IMR-90 (cell line): ENCODE measurements at regions not wholly inside any gene's neighbourhood (a gene's known extent, or its start where the extent isn't known, plus 50 kb on each side); places are given as distances from the start of the nearest gene placed in this dataset.

Experiments used
- ATAC-seq: fragments of 200-7000 bp; cut with Tn5 transposase; 2 replicates; pipeline ENCODE4 v1.9.1; 2020; ENCODE audit warnings: low read depth, mild to moderate bottlenecking, moderate library complexity
- BruUV-seq: library from RNA; stranded (reverse); fragments of 400-500 nt; replicated peaks from 2 replicates; lab custom pipeline; 2021; lab: Mats Ljungman, UMichigan
- CTCF ChIA-PET: fragments of 300-600 bp; formaldehyde crosslinking; extraction: SDS; loops from one replicate; lab custom pipeline; 2021; ENCODE audit warnings: antibody characterized with exemption; lab: Yijun Ruan, JAX
- POLR2A ChIA-PET: fragments of 300-600 bp; sonication (Branson Sonifier 250); formaldehyde crosslinking; loops from one replicate; lab custom pipeline; 2022; ENCODE audit warnings: antibody characterized with exemption; ENCODE audit not compliant: unreplicated experiment; lab: Charles Lee
- DNase-seq: peaks from one replicate; pipeline ENCODE4 v3.0.0; 2013
- H2AFZ ChIP-seq: replicated peaks from 2 replicates; pipeline ENCODE3; 2013; ENCODE audit warnings: low read length, mild to moderate bottlenecking; ENCODE audit not compliant: poor library complexity
- H2AK5ac ChIP-seq: 2 replicates; pipeline ENCODE4 v1.6.1; 2013; ENCODE audit warnings: low read depth, low read length, inconsistent platforms
- H2AK9ac ChIP-seq: replicated peaks from 2 replicates; pipeline ENCODE3; 2013; ENCODE audit warnings: mild to moderate bottlenecking, low read depth, low read length, moderate library complexity; ENCODE audit not compliant: poor library complexity
- H2BK120ac ChIP-seq: 2 replicates; pipeline ENCODE4 v1.6.1; 2013; ENCODE audit warnings: low read depth, low read length, inconsistent platforms
- H2BK15ac ChIP-seq: 3 replicates; pipeline ENCODE4 v1.6.1; 2013; ENCODE audit warnings: low read depth, low read length, inconsistent platforms
- H2BK20ac ChIP-seq: 2 replicates; pipeline ENCODE4 v1.6.1; 2013; ENCODE audit warnings: low read depth, mild to moderate bottlenecking, inconsistent platforms, low read length, moderate library complexity
- H2BK5ac ChIP-seq: 2 replicates; pipeline ENCODE4 v1.6.1; 2013; ENCODE audit warnings: mild to moderate bottlenecking, low read depth, low read length, inconsistent platforms; ENCODE audit not compliant: poor library complexity, severe bottlenecking
- H3K14ac ChIP-seq: replicated peaks from 2 replicates; pipeline ENCODE4 v1.6.1; 2013; ENCODE audit warnings: low read depth, low read length, inconsistent platforms
- H3K18ac ChIP-seq: 2 replicates; pipeline ENCODE4 v1.6.1; 2013; ENCODE audit warnings: low read depth, low read length, control low read depth
- H3K23ac ChIP-seq: 2 replicates; pipeline ENCODE4 v1.6.1; 2013; ENCODE audit warnings: low read depth, low read length, inconsistent platforms
- H3K27ac ChIP-seq: 2 replicates; pipeline ENCODE4 v1.5.1; 2013; ENCODE audit warnings: mild to moderate bottlenecking, control low read depth, low read length; ENCODE audit not compliant: insufficient read depth
- H3K27me3 ChIP-seq: 2 replicates; pipeline ENCODE4 v1.6.1; 2013; ENCODE audit warnings: low read length; ENCODE audit not compliant: control insufficient read depth, insufficient read depth
- H3K36me3 ChIP-seq: 2 replicates; pipeline ENCODE4 v1.6.1; 2013; ENCODE audit warnings: low read length, mixed read lengths; ENCODE audit not compliant: control insufficient read depth, insufficient read depth
- H3K4ac ChIP-seq: 2 replicates; pipeline ENCODE4 v1.6.1; 2013; ENCODE audit warnings: low read depth, low read length, inconsistent platforms
- H3K4me1 ChIP-seq: 2 replicates; pipeline ENCODE4 v1.6.1; 2013; ENCODE audit warnings: low read length, mixed read lengths; ENCODE audit not compliant: control insufficient read depth, insufficient read depth
- H3K4me2 ChIP-seq: 2 replicates; pipeline ENCODE4 v1.6.1; 2013; ENCODE audit warnings: low read depth, mild to moderate bottlenecking, control low read depth, low read length, moderate library complexity
- H3K4me3 ChIP-seq: 2 replicates; pipeline ENCODE4 v1.5.1; 2013; ENCODE audit warnings: low read depth, mild to moderate bottlenecking, control low read depth, low read length, moderate library complexity; ENCODE audit not compliant: insufficient read depth
- H3K56ac ChIP-seq: 2 replicates; pipeline ENCODE4 v1.6.1; 2013; ENCODE audit warnings: low read length, inconsistent platforms; ENCODE audit not compliant: insufficient read depth; ENCODE audit errors: extremely low read depth
- H3K79me1 ChIP-seq, 2 experiments: 2 replicates each; pipeline ENCODE4 v1.6.1; 2013; ENCODE audit warnings: low read length in 2 of 2, inconsistent platforms in 1 of 2, low read depth in 1 of 2
- H3K9ac ChIP-seq: 2 replicates; pipeline ENCODE4 v1.6.1; 2013; ENCODE audit warnings: low read depth, low read length, control low read depth
- H3K9me1 ChIP-seq: 2 replicates; pipeline ENCODE4 v1.6.1; 2013; ENCODE audit warnings: low read length, inconsistent platforms; ENCODE audit not compliant: insufficient read depth
- H3K9me3 ChIP-seq: 2 replicates; pipeline ENCODE4 v1.6.1; 2013; ENCODE audit warnings: low read length; ENCODE audit not compliant: control insufficient read depth, insufficient read depth
- H4K20me1 ChIP-seq: 2 replicates; pipeline ENCODE4 v1.6.1; 2013; ENCODE audit warnings: low read length, inconsistent platforms; ENCODE audit not compliant: insufficient read depth
- H4K5ac ChIP-seq: 2 replicates; pipeline ENCODE4 v1.6.1; 2013; ENCODE audit warnings: mild to moderate bottlenecking, low read depth, low read length, control low read depth
- H4K8ac ChIP-seq, 2 experiments: 2 replicates each; pipeline ENCODE4 v1.6.1; 2013; ENCODE audit warnings: low read depth in 2 of 2, low read length in 2 of 2, control low read depth in 1 of 2, inconsistent platforms in 1 of 2
- H4K91ac ChIP-seq: 2 replicates; pipeline ENCODE4 v1.6.1; 2013; ENCODE audit warnings: low read depth, low read length, inconsistent platforms; ENCODE audit not compliant: insufficient read depth
- BHLHE40 ChIP-seq: fragments of 150-350 bp; IDR thresholded peaks from 2 replicates; pipeline ENCODE4 v1.6.1; 2016; ENCODE audit warnings: mild to moderate bottlenecking, low read depth, low read length
- CEBPB ChIP-seq: IDR thresholded peaks from 2 replicates; pipeline ENCODE4 v1.6.1; 2012; ENCODE audit warnings: low read depth, low read length, improper control_type of control experiment
- CHD1 ChIP-seq: IDR thresholded peaks from 2 replicates; pipeline ENCODE4 v1.6.1; 2012; ENCODE audit warnings: low read depth, low read length, improper control_type of control experiment
- CTCF ChIP-seq: conservative IDR thresholded peaks from 2 replicates; pipeline ENCODE4 v1.5.1; 2012; ENCODE audit warnings: mild to moderate bottlenecking, low read depth, low read length, improper control_type of control experiment
- ELK1 ChIP-seq: fragments of 150-350 bp; IDR thresholded peaks from 2 replicates; pipeline ENCODE4 v1.6.1; 2016; ENCODE audit warnings: low read depth, mild to moderate bottlenecking, low read length, moderate library complexity, borderline replicate concordance
- FOS ChIP-seq: fragments of 150-350 bp; IDR thresholded peaks from 2 replicates; pipeline ENCODE4 v1.6.1; 2016; ENCODE audit warnings: low read depth, low read length
- MAFK ChIP-seq: IDR thresholded peaks from 2 replicates; pipeline ENCODE4 v1.6.1; 2012; ENCODE audit warnings: low read depth, low read length, improper control_type of control experiment
- MAZ ChIP-seq: IDR thresholded peaks from 2 replicates; pipeline ENCODE4 v1.6.1; 2012; ENCODE audit warnings: low read depth, mild to moderate bottlenecking, low read length, improper control_type of control experiment, moderate library complexity, borderline replicate concordance
- MXI1 ChIP-seq: IDR thresholded peaks from 2 replicates; pipeline ENCODE4 v1.6.1; 2012; ENCODE audit warnings: low read depth, mild to moderate bottlenecking, low read length, moderate library complexity, borderline replicate concordance
- NFE2L2 ChIP-seq: fragments of 150-350 bp; IDR thresholded peaks from 2 replicates; pipeline ENCODE4 v1.6.1; 2016; ENCODE audit warnings: low read depth, mild to moderate bottlenecking, low read length
- POLR2A ChIP-seq: IDR thresholded peaks from 2 replicates; pipeline ENCODE4 v1.6.1; 2012; ENCODE audit warnings: mild to moderate bottlenecking, low read depth, low read length
- RAD21 ChIP-seq: IDR thresholded peaks from 2 replicates; pipeline ENCODE4 v1.6.1; 2012; ENCODE audit warnings: low read length, improper control_type of control experiment
- RCOR1 ChIP-seq: IDR thresholded peaks from 2 replicates; pipeline ENCODE4 v1.6.1; 2012; ENCODE audit warnings: mild to moderate bottlenecking, low read length, improper control_type of control experiment; ENCODE audit not compliant: insufficient replicate concordance
- RFX5 ChIP-seq: IDR thresholded peaks from 2 replicates; pipeline ENCODE4 v1.8.0; 2012; ENCODE audit warnings: low read depth, mild to moderate bottlenecking, low read length, moderate library complexity
- SMC3 ChIP-seq: fragments of 150-350 bp; IDR thresholded peaks from 2 replicates; pipeline ENCODE4 v1.6.1; 2016; ENCODE audit warnings: low read depth, mild to moderate bottlenecking, antibody characterized with exemption, low read length, moderate library complexity
- WGBS, 2 experiments: methylation state at CpG; one replicate each; pipeline versions ENCODE4 v1.1.5 to v1.1.7; 2013; ENCODE audit warnings: missing lambda C conversion rate in 2 of 2; ENCODE audit not compliant: insufficient read length in 1 of 2; ENCODE audit errors: extremely low coverage in 2 of 2; 5-methylcytosine and 5-hydroxymethylcytosine counted together
- dilution Hi-C: fragments of 300-500 bp; cut with HindIII; formaldehyde crosslinking; loops from one replicate; pipeline ENCODE4 v1.14.3; 2018; ENCODE audit warnings: low sequenced_read_pairs; ENCODE audit not compliant: unreplicated experiment
- in situ Hi-C: fragments of 300-500 bp; cut with MboI; formaldehyde crosslinking; loops from 3 replicates; pipeline ENCODE4 v1.14.3; 2019; ENCODE audit warnings: low sequenced_read_pairs, inconsistent platforms, mixed read lengths
- intact Hi-C: fragments of 100-400 bp; cut with micrococcal nuclease; formaldehyde crosslinking; loops from 2 replicates; pipeline ENCODE4 v1.10.0; 2022
- TF ChIP-seq, protein P1 (sequence below): fragments of 150-350 bp; IDR thresholded peaks from 2 replicates; pipeline ENCODE4 v1.6.1; 2017; ENCODE audit warnings: mild to moderate bottlenecking, antibody characterized with exemption, low read length, low read depth

- TF ChIP-seq NFE2L2 (no peak), RCOR1 (no peak), CEBPB (no peak), FOS (no peak), MAZ (no peak), ELK1 (no peak), POLR2A (no peak), RAD21 (no peak), RFX5 (no peak), BHLHE40 (no peak), SMC3 (no peak), MXI1 (no peak), CTCF (no peak), CHD1 (no peak), MAFK (no peak)
- TF ChIP-seq, protein P1, sequence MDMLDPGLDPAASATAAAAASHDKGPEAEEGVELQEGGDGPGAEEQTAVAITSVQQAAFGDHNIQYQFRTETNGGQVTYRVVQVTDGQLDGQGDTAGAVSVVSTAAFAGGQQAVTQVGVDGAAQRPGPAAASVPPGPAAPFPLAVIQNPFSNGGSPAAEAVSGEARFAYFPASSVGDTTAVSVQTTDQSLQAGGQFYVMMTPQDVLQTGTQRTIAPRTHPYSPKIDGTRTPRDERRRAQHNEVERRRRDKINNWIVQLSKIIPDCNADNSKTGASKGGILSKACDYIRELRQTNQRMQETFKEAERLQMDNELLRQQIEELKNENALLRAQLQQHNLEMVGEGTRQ, result no peak
- Histone ChIP-seq H3K27me3 (no peaks in the 10 kb centered on the region), H3K9me3 (peaks cover 8% of the 10 kb centered on the region), H3K56ac (no peak overlapping the region), H3K14ac (no peak overlapping the region), H3K18ac (no peak overlapping the region), H2BK15ac (no peak overlapping the region), H2AK9ac (no peak overlapping the region), H2BK120ac (no peak overlapping the region), H4K20me1 (no peaks in the 10 kb centered on the region), H3K79me1 (no peaks in the 10 kb centered on the region), H4K91ac (no peak overlapping the region), H2AK5ac (no peak overlapping the region), H3K4me1 (no peaks in the 10 kb centered on the region), H3K4me3 (no peak overlapping the region), H3K9me1 (no peaks in the 10 kb centered on the region), H2BK5ac (no peak overlapping the region), H4K5ac (no peak overlapping the region), H3K23ac (no peak overlapping the region), H3K36me3 (no peaks in the 10 kb centered on the region), H2BK20ac (no peak overlapping the region), H2AFZ (no peak overlapping the region), H3K4ac (no peak overlapping the region), H3K9ac (no peak overlapping the region), H4K8ac (no peak overlapping the region), H3K27ac (no peak overlapping the region), H3K4me2 (no peak overlapping the region)
- intact Hi-C loops (no loop called here), in situ Hi-C loops (no loop called here), dilution Hi-C loops (no loop called here)
- DNase-seq, result no peak
- CTCF ChIA-PET, result no interaction called here
- BruUV-seq, result no TSS peak
- WGBS, 2 experiments, result 29% methylated on average over 1 of the region's 6 CpGs; no CpG with 5 or more reads in 1 of the 2 experiments
- ATAC-seq, result no peak
- POLR2A ChIA-PET, result no interaction called here
Measured at GRCh38 chr12:127327986-127328385, 939.0 kb upstream of the TMEM132C start.
